Hematopoietic multipotent progenitor cell treated with erythropoietin and hydrocortisone succinate and interleukin-3 and kit ligand, for 8 days (in vitro differentiated cells): ENCODE measurements at regions not wholly inside any gene's neighbourhood (a gene's known extent, or its start where the extent isn't known, plus 50 kb on each side); places are given as distances from the start of the nearest gene placed in this dataset.
"Not testable (repeated sequence)": the region's sequence is repeated elsewhere in the genome, so short reads cannot be mapped to it uniquely, and the experiment has no call there.

Experiments used
- DNase-seq: peaks from one replicate; pipeline ENCODE4 v3.0.0-alpha.2; 2015

DNA sequence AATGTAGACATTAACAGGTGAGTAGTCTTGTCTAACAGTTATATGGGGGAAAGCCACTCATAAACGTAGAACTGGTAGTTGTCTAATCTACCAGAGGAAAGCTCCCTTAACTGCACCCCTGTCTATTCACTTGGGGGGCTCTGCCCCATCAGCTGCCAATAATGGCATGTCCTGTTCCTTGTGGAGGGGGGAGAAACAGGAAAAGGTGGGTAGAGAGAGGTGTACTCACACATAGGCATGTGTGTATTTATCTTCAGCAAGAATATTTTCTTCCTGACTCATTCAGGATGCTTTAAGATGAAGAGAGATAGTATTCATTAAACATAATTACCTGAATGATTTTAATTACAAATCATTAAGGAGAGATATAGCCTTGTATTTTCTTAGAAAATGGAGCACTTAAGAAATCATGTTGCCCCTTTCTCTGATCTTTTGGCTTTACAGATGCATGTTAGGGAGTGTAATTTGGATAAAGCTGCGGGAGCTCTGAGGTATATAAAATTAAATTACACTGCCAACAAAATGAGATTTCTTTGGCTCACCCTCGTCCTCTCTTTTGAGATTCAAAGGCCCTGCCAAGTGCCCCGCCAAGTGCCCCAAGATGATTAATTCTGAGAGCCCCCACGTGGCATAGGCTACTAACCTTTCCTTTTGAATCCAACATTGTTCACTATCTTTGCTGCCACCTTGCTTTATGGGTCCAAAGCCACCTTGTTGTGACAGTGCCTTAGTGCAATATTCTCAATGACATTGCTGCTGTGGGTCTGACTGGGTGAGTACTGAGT lies 286.3 kb upstream of the LYPLAL1 start:
- DNase-seq = no peak

DNA sequence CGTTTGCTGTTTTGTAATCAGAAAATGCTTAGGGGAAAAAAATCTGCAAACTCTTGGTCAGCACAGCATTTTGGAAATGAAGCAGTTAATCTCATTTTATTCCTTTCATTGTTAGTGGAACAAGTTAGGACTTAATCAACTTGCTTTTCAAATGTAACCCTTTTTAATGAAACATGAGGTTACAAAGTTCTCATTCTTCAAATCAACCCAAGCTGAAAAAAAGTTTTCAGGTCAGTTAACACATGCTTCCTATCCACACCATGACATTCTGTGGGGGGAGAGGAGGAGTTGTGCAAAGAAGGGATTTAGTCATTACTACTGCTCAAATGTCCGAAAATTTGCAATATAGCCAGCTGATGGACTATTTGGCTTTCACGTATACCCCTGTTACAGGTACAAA lies 283.2 kb upstream of the LYPLAL1 start:
- no peak for DNase-seq

DNA sequence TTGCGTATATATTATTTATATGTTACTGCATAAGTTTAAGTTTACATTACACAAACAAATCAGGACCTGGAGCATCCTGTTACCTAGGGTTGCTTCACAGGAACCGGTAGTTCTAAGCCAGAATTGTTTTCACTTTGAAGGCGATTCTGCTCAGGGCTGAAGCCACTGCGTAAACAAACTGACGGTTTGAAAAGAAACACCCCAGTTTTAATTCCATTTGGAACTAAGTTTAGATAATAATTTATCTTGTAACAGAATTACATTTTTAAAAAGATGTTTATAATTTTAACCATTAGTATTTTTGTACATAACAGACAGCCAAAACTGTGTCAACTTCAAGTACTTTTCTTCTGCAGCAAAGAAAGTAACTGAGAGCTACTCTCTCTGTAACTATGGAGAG lies 282.1 kb upstream of the LYPLAL1 start:
- no peak for DNase-seq

DNA sequence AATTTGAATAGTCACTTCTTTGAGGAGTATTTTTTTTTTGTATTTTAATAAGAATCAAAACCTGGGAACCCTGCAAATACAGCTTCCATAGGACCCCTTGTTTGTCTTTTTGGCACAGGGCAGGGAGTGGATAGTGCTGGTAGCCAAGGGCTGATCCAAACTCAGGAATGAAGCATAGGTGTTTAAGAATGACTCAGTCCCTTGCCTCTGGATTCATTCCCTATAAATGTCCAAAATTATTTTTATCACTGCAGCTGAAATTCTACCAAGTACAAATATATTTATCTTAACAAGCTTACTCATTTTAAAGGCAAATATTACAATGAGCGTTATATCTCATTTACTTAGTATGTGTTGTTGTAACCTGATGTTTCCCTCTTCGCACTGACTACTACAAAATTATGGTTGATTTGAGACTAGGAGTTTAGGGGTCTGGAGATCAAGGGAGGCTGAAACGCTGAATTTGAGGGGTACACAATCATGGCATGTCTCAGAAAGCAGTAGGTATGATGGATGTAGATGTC lies 278.6 kb upstream of the LYPLAL1 start:
- DNase-seq = no peak

DNA sequence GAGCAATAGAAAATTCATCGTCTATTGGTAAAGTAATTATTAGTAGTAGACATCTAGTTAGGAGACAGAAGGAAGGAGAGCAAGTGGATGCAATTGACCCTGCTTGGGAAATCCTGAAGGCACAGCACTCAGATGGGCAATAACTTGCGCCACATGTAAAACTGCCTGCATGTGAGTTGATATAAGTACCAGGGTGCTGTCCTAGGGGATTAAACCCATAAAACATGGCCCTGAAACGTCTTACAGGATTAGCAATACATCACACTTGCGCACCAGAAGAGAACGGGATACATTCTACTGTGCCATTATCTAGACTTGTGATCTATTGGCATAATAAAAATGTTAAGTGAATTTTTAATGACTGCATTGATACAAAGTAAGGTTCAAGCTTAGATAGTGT lies 277.5 kb upstream of the LYPLAL1 start:
- DNase-seq = no peak

DNA sequence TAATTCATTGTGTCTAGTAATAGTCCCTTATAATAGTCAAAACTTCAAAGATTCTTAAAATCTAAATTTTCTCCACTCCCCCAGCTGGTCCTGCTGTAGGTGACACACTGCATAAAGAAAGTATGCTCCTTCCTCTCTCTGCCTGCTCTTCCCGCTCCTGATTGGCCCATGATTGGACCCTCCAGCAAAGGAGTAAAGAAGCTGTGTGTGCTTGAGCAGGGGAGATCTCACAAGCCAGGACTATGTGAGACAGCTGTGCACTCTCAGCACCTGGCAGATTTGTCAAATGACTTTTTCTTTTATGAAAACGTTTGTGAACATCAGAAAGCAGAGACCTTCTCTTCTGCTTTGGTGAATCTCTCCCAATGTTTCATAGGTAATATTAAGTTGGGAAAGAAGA lies 274.8 kb upstream of the LYPLAL1 start:
- no peak for DNase-seq

DNA sequence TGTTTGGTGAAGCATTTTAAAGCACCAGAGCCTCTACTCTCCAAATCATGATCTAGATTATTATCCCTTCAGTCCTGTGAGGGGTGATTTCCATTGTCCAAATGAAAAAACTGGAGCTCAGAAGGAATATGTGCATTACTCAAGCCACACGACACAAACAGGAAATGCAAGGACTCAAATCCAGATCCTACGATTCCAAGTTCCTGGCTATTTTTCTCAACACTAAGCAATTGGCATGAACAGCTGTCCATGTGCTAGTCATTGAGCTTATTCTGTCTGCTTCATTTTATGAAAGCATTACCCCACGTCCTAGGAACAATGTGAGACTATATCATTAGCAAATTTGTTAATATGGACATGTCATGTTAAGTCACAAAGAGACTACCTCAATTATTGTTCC lies 273.1 kb upstream of the LYPLAL1 start:
- no peak for DNase-seq

DNA sequence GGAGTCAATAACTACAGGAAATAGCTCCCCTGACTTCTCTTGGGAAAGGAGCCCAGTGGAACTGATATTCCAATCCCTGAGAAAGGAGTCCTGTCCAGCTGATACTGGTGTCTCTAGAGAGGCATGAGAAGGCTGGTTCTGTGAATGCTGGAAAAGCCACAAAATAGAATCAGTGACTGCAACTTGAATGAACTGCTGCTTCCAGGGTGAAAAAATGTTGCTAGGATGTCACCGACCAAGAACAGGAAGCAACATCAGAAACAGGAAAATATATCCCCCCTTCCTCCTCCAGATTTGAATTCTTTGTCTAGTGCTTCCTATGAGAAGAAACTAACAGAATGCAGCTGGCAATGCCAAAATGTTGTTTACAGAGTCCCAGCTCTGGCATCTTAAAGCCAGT lies 269.3 kb upstream of the LYPLAL1 start:
- DNase-seq = no peak

DNA sequence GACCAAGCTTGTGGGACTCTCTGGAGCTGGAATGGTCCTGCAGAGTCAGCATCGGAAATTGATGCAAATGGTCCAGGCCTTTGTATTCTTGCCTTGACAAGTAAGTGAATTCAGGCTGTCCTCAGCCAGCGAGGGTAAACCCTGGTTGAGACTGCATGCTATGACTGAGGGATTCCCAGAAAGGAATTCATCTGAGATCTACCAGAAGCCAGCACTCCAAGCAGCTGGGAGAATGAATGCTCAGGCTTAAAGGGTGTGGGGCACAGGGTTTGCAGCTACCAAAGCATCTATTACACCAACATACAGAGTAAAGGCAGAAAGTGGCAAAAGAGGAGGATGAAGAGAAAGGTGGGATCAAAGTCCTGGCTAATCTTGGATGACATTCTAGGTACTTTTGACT lies 257.0 kb upstream of the LYPLAL1 start:
- no peak for DNase-seq

DNA sequence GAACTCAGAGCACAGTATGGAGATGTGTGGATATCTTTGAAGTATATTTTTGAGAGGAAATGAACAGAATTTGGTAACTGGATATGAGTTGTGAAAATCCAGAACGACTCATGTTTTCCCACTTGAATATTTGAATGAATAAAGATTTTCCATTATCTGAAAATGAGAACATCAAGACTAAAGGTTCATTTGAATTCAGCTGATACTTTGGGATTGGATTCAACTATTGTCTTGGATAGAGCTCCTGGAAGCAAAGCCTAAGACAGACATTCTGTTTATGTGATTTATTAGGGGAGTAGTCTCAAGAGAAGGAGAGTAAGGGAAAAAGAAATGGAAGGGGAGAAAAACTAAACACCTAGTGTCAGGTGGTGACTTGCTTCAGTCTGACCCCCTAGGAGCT lies 256.0 kb upstream of the LYPLAL1 start:
- DNase-seq = no peak

DNA sequence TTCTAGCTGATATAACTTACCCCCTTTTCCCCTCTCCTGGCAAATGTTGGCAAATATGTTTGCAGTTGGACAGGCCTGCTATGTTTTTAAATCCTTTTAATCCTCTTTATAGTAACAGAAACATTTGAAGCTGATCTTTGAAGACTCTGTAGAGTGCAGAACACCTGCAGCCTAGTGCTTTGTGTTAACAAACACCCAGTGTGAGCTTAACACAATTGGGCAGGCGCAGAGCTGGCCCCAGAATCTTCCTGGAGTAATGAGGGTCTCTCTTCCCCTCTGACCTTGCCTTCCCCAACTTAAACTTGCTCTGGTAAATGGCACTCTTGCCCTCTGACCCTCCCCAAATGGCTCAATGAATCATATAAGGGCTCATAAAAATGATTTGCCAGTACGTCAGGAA lies 247.9 kb upstream of the LYPLAL1 start:
- no peak for DNase-seq

DNA sequence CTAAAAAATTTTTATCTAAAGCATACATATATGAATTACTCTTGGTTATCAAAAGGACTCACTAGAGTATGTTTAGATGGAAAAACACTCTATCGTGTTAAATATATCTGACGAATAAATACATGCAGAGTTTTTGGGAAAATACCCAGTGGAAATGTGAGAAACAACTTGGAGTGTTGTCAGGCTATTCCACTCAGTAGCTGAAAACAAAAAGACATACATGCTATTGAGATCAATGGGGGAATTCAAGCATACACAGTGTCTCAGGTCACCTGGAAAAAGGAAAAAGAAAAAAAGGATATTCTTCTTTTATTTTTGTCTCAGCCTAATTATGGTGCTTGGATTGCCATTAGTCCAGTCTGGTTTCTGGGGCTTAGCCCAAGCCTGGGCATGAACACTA lies 247.0 kb upstream of the LYPLAL1 start:
- no peak for DNase-seq

DNA sequence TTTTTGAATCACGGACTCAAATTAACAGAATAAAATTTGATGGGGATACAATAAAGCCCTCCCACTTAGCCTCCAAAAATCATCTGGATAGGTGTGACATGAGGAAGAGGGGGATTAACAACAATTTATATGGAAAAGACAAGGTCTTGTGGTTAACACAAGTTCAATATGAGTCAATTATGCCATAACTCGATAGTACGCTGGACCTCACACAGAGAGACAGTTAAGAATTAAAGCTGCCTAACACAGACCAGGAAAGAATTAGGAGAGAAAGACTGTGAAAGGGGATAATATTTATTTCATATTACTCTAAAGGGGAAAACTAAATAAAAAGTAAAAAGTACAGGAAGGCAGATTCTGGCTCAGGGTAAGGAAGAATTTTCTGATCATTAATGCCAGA lies 243.7 kb upstream of the LYPLAL1 start:
- no peak for DNase-seq

DNA sequence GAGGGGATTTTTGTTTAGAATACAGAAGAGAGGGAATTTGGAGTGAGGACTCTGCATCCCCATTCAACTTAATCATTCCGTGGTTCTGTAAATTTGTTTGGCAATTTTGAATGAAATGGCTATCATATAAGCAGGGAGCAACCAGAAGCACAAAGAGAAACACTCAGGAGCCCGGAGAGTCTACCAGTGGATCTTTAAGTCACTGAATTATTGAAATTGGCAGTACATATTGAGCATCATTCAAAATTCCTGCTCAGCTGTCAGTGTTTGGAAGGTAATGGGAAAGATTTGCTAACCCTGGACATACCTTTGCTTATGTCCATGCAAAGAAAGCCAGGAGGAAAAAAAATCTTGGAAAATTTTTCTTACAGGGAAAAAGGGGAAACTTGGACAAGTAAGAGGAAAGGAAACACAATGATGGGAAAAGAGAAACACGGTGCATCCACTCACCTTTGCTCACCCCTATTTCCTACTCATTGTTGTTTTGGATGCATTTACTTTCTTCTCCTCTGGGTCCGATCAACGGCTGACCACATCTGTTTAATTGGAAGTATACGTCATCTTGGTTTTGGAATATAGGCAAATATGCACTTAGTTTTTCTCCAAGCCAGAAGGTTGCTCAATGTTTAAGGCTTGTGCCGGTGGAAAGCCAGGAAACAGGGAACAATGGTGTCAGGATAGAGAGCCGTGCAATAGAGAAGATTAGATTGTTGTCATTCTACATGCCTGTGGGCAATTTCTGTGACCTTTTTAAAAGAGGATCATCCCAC lies 243.0 kb upstream of the LYPLAL1 start:
- DNase-seq = no peak

DNA sequence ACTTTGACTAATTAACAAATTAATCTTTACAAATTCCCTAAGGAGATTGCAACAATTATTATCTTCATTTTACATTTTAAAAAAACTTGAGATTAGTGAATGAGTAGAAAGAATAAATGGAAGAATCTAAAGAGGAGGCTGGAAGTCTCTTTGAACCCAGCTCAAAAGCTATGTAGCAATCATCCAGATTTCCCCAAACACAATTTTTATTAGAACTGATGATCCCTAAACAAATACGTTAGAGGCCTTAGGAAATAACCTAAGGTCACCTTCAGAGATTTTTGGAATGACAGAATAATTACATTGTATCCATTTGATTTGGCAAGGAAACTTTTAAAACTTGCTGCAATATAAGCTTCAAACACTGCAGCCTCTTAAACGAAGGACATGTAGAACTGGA lies 242.4 kb upstream of the LYPLAL1 start:
- DNase-seq = no peak

DNA sequence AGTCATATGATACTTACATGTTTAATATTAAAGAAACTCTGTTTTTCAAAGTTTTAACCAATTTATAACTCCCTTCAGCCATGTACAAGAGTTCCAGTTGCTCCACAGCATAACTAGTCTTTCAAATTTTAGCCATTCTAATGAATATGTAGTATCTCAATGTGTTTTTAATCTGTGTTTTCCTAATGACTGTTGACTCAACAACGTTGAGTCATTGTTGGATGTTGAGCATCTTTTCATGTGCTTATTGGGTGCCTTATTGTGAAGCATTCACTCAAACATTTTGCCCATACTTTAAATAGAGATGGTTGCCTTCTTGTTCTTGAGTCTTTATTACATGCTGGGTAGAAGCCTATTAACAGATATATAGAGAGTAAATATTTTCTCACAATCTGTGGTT lies 240.2 kb upstream of the LYPLAL1 start:
- DNase-seq = no peak

DNA sequence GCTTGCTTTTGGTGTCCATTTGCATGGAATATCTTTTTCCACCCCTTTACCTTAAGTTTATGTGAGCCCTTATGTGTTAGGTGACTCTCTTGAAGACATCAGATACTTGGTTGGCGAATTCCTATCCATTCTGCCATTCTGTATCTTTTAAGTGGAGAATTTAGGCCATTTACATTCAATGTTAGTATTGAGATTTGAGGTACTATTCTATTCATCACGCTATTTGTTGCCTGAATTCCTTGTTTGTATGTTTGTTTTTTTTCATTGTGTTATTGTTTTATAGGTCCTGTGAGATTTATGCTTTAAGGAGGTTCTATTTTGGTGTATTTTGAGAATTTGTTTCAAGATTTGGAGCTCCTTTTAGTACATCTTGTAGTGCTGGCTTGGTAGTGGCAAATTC lies 238.3 kb upstream of the LYPLAL1 start:
- DNase-seq = not testable (repeated sequence)

DNA sequence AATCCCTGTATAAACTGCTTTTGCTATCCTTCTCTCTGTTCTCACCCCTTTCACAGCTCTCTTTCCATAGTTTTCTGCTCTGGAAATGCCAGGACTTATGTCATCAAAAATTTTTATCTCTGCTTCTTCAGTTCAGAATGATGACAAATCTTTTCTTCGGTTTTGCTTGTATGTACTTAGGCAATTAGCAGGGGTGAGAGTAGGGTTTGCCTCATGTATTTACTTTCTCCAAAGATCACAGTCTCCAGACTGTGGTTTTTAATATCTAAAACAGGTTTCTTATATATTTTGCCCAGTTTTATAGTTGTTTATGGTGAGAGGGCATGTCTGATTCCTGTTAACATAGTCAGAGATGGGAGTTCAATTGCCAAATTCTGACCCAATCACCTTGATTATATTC lies 235.4 kb upstream of the LYPLAL1 start:
- DNase-seq = no peak

DNA sequence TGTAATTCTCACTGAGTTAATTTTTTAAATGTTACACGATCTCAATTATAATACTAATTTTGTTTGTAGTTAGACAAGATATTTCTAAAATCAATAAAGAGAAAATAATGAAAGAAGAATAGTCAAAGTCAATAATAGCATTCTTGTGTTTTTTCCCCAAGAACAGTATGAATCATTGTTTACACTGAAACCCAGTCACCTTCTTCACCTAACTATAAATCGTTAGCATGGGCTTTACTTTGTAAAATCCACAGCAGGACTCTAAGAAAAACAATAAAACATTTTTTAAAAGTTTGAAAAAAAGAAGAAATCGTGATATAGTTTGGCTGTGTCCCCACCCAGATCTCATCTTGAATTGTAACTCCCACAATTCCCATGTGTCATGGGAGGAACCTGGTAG lies 234.6 kb upstream of the LYPLAL1 start:
- no peak for DNase-seq

DNA sequence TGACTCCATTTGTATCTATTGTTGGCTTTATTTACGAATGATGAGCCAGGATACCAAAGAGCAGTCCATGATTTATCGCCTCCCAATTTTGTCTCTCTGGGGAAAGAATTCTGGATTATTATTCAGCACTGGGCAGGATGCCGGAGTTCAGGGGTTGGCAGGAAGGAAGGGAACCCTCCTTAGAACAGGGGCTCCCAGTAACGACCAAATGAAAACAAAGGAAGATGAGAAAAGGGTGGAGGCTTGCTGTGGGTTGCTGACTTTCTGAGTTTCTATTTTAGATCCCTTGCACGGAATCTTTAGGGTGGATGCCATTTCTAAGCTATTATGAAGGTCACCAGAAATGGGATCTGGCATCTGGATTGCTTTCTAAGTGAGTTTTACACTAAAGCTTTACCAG lies 231.2 kb upstream of the LYPLAL1 start:
- no peak for DNase-seq

DNA sequence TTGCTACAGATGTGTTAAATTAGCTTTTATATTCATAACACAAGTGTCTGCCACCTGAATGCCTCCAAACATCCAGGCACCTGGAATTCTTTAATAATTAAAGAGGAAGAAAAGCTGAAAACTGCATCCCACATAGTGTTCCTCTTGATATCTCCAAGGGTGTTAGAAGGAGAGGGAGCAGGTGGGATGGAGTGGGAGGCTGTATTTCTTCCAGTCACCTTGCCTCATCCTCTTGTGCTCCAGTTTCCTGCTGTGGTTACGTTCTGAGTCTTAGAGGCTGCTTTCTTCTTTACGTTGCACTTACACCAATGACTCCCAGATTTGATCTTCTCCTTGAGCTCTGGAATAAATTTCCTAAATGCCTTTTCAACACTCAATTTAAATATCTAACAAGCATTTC lies 230.3 kb upstream of the LYPLAL1 start:
- DNase-seq = no peak

DNA sequence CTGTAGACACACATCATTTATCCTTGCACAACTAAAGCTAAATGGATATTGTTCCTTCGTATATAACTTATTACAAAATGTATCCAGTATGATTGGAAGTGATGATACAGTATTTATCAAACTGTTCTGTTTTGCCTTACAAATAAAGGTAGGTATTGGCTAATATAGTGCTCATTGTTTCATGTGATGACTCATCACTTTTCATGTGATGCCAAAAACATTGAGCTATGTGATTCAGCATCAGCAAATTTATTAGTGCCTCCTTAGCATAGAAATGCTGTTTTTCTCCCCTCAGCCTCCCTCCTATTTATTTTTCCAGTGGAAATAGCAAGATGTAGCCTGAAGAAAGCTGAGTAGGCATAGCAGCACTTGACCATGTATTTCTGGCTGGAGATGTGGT lies 228.6 kb upstream of the LYPLAL1 start:
- DNase-seq = no peak

DNA sequence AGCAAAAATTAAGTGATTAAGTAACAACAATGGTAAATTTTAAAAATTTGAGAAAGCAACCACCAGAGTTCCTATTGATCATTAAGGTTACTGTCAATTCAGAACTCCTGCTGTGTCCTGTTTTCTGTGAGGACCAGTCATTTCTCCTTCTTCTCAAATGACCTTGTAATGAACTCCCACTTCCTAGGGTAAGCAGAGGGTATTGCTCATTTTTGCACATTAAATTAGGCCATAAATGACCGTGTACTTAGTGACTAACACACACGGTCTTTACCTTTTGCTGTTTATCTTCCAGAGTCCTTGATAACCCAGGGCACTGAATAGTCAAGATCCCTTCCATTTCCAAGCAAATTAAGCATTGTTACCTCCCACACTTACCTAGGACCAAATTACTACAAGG lies 227.5 kb upstream of the LYPLAL1 start:
- DNase-seq = no peak

DNA sequence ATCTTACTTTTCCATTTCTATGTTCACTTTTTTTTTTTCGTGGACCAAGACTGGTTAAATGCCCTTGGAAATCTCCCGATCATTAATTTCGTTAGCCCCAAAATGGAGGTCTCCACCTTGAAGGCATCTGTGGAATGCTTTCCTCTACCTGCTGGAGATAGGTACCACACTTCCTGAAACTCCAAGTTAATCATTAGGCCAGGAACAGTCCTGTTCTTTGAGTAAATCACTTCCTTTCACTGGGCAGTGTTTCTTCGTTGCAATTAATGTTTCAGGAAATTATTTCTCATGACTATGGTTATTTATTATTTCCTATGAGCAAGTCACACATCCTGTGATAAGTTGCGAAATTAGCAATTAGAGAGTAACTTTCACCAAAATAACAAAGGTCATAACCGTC lies 225.2 kb upstream of the LYPLAL1 start:
- no peak for DNase-seq

DNA sequence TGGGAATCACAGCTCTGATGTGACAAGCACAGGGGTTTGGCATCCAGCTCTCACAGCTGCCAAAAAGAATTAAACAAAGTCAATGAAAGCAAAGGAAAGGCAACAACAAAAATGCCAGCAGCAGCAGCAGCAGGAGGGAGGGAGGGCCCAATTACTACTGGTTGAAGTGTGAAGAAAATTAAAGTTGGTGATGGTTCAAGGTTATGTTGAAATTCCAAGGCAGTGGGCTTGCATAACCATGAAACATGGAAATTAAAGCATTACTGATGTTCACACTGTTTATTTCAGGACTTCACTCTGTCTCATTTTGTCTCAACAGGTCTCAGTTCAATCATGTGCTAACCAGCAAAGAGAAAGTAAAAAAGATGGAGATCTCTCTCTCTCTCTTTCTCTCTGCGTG lies 220.3 kb upstream of the LYPLAL1 start:
- DNase-seq = no peak
